ENCODE measurements at regions not wholly inside any gene's neighbourhood (a gene's known extent, or its start where the extent isn't known, plus 50 kb on each side); places are given as distances from the start of the nearest gene placed in this dataset.
A peak's percentile ranks its signal among the peaks of the same experiment; 100 is the strongest.

DNA sequence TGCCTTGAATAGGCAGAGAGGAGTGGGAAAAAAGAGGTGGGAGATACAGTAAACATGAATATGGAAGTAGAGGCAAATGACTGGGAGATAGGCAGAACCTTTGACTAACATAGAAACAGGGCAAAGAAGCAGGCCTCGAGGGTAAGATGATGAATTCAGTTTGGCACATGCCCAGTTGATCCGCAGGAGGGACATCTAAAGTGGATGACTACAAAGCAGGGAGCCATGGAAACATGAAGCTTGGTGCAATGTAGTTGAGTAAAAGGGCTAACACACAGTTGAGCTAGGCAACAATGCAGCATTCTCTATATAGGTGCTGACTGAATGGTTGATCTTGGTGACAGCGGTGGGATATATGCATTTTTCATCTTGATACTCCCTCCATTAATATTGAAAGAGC, 253.8 kb downstream of the DMRT2 start:
- TF ChIP-seq, protein P1, sequence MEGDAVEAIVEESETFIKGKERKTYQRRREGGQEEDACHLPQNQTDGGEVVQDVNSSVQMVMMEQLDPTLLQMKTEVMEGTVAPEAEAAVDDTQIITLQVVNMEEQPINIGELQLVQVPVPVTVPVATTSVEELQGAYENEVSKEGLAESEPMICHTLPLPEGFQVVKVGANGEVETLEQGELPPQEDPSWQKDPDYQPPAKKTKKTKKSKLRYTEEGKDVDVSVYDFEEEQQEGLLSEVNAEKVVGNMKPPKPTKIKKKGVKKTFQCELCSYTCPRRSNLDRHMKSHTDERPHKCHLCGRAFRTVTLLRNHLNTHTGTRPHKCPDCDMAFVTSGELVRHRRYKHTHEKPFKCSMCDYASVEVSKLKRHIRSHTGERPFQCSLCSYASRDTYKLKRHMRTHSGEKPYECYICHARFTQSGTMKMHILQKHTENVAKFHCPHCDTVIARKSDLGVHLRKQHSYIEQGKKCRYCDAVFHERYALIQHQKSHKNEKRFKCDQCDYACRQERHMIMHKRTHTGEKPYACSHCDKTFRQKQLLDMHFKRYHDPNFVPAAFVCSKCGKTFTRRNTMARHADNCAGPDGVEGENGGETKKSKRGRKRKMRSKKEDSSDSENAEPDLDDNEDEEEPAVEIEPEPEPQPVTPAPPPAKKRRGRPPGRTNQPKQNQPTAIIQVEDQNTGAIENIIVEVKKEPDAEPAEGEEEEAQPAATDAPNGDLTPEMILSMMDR (IDR thresholded peaks at IDR 0.05), result no peak
- ATAC-seq (no peak), DNase-seq (no peak)
- Histone ChIP-seq H3K27ac (no peak overlapping the region), H3K36me3 (no peaks in the 10 kb centered on the region), H3K4me3 (no peak overlapping the region), H3K27me3 (no peaks in the 10 kb centered on the region), H3K9me3 (no peaks in the 10 kb centered on the region), H3K4me1 (no peaks in the 10 kb centered on the region)
- intact Hi-C loops (cut with DNase I), result no loop called here

DNA sequence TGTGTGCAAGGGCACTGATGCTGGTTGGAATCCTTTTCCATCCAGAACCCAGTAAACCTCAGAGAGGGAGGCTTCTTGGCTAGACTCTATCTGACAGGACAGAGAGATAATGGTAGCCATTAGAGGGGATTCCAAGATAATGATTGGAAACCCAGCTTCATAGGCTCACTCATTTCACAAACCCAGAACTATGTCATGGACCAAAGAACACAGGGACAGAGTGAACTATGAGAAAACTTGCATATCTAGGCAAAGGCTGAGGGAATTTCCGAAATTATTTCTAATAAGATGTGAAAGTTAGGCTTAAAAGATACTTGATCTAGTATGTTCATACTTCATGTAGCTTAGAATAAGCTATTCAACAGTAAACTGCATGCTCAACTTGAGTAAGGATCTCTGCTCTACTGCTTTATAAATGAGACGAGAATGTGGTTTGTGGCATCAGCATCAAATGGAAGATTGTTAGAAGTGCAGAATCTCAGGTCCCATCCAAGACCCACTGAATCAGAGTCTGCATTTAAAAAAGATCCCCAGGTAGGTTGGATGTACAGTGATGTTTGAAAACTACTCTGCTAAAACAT, 261.4 kb downstream of the DMRT2 start:
- DNase-seq, result no peak
- H3K36me3 ChIP-seq, result no peaks in the 10 kb centered on the region
- intact Hi-C loops (cut with DNase I), result no loop called here
- TF ChIP-seq, protein P1 (IDR thresholded peaks at IDR 0.05), result no peak
- ATAC-seq, result no peak
- H3K9me3 ChIP-seq, result peaks cover 0 to 4% of the 10 kb centered on the region in 2 donors
- no peak overlapping the region for H3K27ac ChIP-seq
- no peaks in the 10 kb centered on the region for H3K27me3 ChIP-seq
- no peak overlapping the region for H3K4me3 ChIP-seq
- H3K4me1 ChIP-seq, result no peaks in the 10 kb centered on the region

DNA sequence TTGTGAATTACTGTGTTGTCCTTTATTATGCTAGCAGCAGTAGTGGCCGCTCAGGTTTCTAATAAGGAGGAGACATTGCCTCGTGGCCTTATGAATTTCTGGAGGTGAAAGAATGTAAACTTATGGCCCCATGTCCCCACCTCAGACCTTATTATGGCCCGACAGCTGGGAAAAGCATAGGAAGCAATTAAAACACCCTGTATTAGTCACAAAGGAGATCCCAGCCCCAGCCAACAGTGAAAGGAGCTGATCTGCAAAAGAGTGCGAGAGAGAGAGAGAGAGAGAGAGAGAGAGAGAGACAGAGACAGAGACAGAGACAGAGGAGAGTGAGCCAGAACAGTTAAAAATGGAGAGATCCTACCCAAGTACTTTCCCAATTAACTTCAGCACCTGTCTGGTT, 269.3 kb downstream of the DMRT2 start:
- no peak for DNase-seq
- ATAC-seq, result no peak
- Histone ChIP-seq H3K27me3 (no peaks in the 10 kb centered on the region), H3K27ac (no peak overlapping the region), H3K4me3 (no peak overlapping the region), H3K36me3 (no peaks in the 10 kb centered on the region), H3K9me3 (peaks cover 0 to 8% of the 10 kb centered on the region in 2 donors), H3K4me1 (no peaks in the 10 kb centered on the region)
- TF ChIP-seq, protein P1 (IDR thresholded peaks at IDR 0.05), result no peak
- intact Hi-C loops (cut with DNase I), result no loop called here

DNA sequence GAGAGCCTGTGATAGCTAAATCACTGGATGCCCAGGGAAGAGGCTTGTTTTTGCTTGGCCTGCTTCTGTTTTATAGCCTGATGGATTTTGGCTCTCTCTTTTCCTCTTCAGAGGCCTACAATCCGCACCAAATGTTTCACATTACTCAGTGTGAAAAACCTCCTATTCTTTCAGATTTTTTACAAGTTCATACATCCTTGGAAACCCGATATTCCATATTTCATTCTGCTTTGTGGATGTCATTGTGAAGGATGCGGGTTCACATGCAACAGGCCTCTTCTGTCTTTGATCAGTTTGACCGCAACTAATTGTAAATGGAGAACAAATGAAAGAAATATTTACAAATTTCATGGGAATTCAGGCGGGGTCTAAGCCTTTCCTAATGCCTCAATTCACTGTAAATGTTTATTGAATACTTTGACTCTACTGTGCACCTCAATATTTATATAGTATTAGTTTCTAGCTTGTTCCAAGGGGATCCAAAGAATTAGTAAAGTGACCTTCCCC, 269.9 kb downstream of the DMRT2 start:
- H3K4me3 ChIP-seq, result no peak overlapping the region
- no peak for ATAC-seq
- no peak overlapping the region for H3K27ac ChIP-seq
- TF ChIP-seq, protein P1 (IDR thresholded peaks at IDR 0.05), result no peak
- H3K36me3 ChIP-seq, result no peaks in the 10 kb centered on the region
- H3K27me3 ChIP-seq, result no peaks in the 10 kb centered on the region
- no peak for DNase-seq
- intact Hi-C loops (cut with DNase I), result no loop called here
- H3K9me3 ChIP-seq, result peaks cover 0 to 8% of the 10 kb centered on the region in 2 donors
- no peaks in the 10 kb centered on the region for H3K4me1 ChIP-seq

DNA sequence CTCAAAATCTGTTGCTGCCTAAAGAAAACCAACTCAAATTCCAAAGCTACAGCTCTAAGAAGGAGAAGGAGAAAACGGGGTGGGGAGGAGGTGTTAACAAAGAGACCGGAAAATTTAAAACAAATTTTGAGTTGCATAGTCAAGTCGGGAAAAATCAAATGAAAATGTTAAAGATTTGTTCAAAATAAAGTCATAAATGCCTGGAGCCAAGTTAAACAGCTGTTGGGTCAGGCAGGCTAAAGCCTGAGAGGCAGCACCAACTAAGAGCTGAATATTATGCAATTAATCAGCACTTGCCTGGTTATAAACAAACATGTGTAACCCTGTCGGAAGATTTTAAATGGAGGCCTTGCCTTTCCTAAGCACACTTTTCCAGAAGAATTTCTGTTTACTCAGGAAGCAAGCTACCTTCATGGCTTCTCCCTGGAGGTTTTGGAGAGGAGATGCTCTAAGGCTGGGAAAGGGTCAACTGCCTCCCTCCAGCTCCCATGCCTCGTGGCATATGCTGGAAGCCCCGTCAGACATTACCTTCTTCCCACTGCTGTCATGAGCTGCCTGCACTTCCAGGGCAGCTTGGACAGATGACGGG, 270.5 kb downstream of the DMRT2 start:
- no peak overlapping the region for H3K4me3 ChIP-seq
- peak in 1 of 4 donors; percentile 30 for DNase-seq
- no peaks in the 10 kb centered on the region for H3K4me1 ChIP-seq
- TF ChIP-seq, protein P1 (IDR thresholded peaks at IDR 0.05), result no peak
- no peaks in the 10 kb centered on the region for H3K36me3 ChIP-seq
- H3K27ac ChIP-seq, result no peak overlapping the region
- peak; percentile 62 for ATAC-seq
- peaks cover 0 to 8% of the 10 kb centered on the region in 2 donors for H3K9me3 ChIP-seq
- no peaks in the 10 kb centered on the region for H3K27me3 ChIP-seq
- intact Hi-C loops (cut with DNase I), result no loop called here

All from left lung (tissue), 4 donors.